Kidney epithelial cell (primary cell): ENCODE measurements at regions not wholly inside any gene's neighbourhood (a gene's known extent, or its start where the extent isn't known, plus 50 kb on each side); places are given as distances from the start of the nearest gene placed in this dataset.

Source experiments
- DNase-seq: peaks from one replicate; pipeline ENCODE4 v3.0.0-alpha.2; 2010; ENCODE audit warnings: low read depth
- H3K27me3 ChIP-seq: 2 replicates; pipeline ENCODE4 v1.6.0; 2011; ENCODE audit warnings: low read length; ENCODE audit not compliant: control insufficient read depth, insufficient read depth
- H3K36me3 ChIP-seq: 2 replicates; pipeline ENCODE4 v1.5.1; 2011; ENCODE audit warnings: low read length; ENCODE audit not compliant: control insufficient read depth, insufficient read depth
- H3K4me3 ChIP-seq: 2 replicates; pipeline ENCODE4 v1.5.1; 2011; ENCODE audit warnings: low read depth, mild to moderate bottlenecking, control low read depth, low read length
- CTCF ChIP-seq: IDR thresholded peaks from 2 replicates; pipeline ENCODE4 v1.5.1; 2011; ENCODE audit warnings: mild to moderate bottlenecking, moderate library complexity, low read length, control low read depth, inconsistent platforms; ENCODE audit not compliant: insufficient read depth, poor library complexity, severe bottlenecking

- no peak for DNase-seq
- no peak for TF ChIP-seq CTCF
- no peaks in the 10 kb centered on the region for H3K27me3 ChIP-seq
- no peaks in the 10 kb centered on the region for H3K36me3 ChIP-seq
- H3K4me3 ChIP-seq = no peak overlapping the region
Measured at GRCh38 chr6:133156689-133157088, 84.5 kb upstream of the EYA4 start.

DNA sequence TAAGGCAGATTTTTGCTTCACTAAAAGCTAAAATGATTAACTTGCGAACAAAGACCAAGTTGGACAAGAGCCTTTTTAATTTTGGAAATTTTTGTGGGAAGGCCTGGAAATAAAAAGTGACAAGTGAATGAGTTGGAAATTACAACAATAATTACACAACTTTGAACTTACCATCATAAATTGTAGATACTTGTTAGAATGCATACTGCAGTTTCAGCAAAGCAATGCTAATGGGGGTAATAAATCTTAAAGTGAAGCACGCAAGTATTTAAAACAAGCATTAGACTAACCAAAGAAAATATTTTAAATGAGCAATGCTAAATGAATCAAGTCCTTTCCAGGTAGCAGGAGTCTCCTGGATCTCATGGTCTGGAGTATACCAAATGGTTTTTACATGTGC lies 83.2 kb upstream of the EYA4 start:
- Histone ChIP-seq H3K4me3 (no peak overlapping the region), H3K36me3 (no peaks in the 10 kb centered on the region), H3K27me3 (no peaks in the 10 kb centered on the region)
- DNase-seq = no peak
- TF ChIP-seq CTCF = no peak

- no peak for TF ChIP-seq CTCF
- Histone ChIP-seq H3K4me3 (no peak overlapping the region), H3K36me3 (no peaks in the 10 kb centered on the region), H3K27me3 (no peaks in the 10 kb centered on the region)
- no peak for DNase-seq
Measured at GRCh38 chr6:133159255-133159795, 81.8 kb upstream of the EYA4 start.

- no peak for TF ChIP-seq CTCF
- DNase-seq = no peak
- Histone ChIP-seq H3K4me3 (no peak overlapping the region), H3K27me3 (no peaks in the 10 kb centered on the region), H3K36me3 (no peaks in the 10 kb centered on the region)
Measured at GRCh38 chr6:133160536-133160935, 80.6 kb upstream of the EYA4 start.

- Histone ChIP-seq H3K4me3 (no peak overlapping the region), H3K36me3 (no peaks in the 10 kb centered on the region), H3K27me3 (no peaks in the 10 kb centered on the region)
- DNase-seq = no peak
- no peak for TF ChIP-seq CTCF
Measured at GRCh38 chr6:133165235-133165634, 75.9 kb upstream of the EYA4 start.

GRCh38 chr6:133166766-133167165 lies 74.4 kb upstream of the EYA4 start:
- Histone ChIP-seq H3K27me3 (no peaks in the 10 kb centered on the region), H3K36me3 (no peaks in the 10 kb centered on the region), H3K4me3 (no peak overlapping the region)
- no peak for DNase-seq
- no peak for TF ChIP-seq CTCF
